VCaP (cell line): ENCODE measurements at regions not wholly inside any gene's neighbourhood (a gene's known extent, or its start where the extent isn't known, plus 50 kb on each side); places are given as distances from the start of the nearest gene placed in this dataset.

Experiments
- H3K27ac ChIP-seq: fragments of 450-650 bp; 2 replicates; pipeline ENCODE4 v1.5.1; 2017
- CTCF ChIP-seq: fragments of 450-650 bp; conservative IDR thresholded peaks from 2 replicates; pipeline ENCODE4 v1.5.1; 2017; ENCODE audit warnings: mild to moderate bottlenecking, moderate library complexity

- no peak for TF ChIP-seq CTCF
- no peak overlapping the region for H3K27ac ChIP-seq
These were observed 135.6 kb upstream of the ZIC3 start for GRCh38 chrX:137430301-137430700.

GRCh38 chrX:137428766-137429591, 136.9 kb upstream of the ZIC3 start:
- no peak for TF ChIP-seq CTCF

GRCh38 chrX:137428221-137428661, 137.7 kb upstream of the ZIC3 start:
- H3K27ac ChIP-seq: no peak overlapping the region

More at GRCh38 chrX:137428766-137429591, 136.9 kb upstream of the ZIC3 start:
- no peak overlapping the region for H3K27ac ChIP-seq

GRCh38 chrX:137427816-137428215, 138.1 kb upstream of the ZIC3 start:
- no peak overlapping the region for H3K27ac ChIP-seq

More at GRCh38 chrX:137428221-137428661, 137.7 kb upstream of the ZIC3 start:
- no peak for TF ChIP-seq CTCF

GRCh38 chrX:137427426-137427778, 138.5 kb upstream of the ZIC3 start:
- TF ChIP-seq CTCF: no peak
- no peak overlapping the region for H3K27ac ChIP-seq

More at GRCh38 chrX:137427816-137428215, 138.1 kb upstream of the ZIC3 start:
- no peak for TF ChIP-seq CTCF

GRCh38 chrX:137426695-137427425, 139.1 kb upstream of the ZIC3 start:
- H3K27ac ChIP-seq: no peak overlapping the region
- TF ChIP-seq CTCF: no peak

- no peak overlapping the region for H3K27ac ChIP-seq
- TF ChIP-seq CTCF: no peak
These were observed 139.9 kb upstream of the ZIC3 start for GRCh38 chrX:137425986-137426385.
